Putamen (tissue), 1 donor: ENCODE measurements at regions not wholly inside any gene's neighbourhood (a gene's known extent, or its start where the extent isn't known, plus 50 kb on each side); places are given as distances from the start of the nearest gene placed in this dataset.

ENCODE experiments used
- DNase-seq: peaks from one replicate; pipeline ENCODE4 v3.0.0-alpha.2; 2016; ENCODE audit warnings: low spot score

DNA sequence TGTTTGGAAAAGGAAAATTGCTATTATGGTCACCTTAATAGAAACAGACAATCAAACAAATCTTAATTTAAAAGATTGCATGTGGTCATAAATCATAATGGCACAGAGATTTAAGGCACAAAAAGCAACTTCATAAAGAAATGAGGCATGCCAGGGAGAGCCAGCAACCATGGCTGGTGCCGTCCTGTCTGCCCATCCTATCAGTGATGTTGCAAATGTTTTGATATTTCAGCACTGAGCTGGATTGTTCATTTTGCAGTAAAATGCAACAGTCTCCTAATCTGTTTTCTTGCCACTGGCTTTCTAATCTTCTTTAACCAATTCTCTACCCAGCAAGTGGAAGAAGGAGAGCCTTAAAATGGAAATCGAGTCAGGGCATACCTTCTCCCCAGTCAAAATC is 249.8 kb downstream of the SAMD5 start:
- DNase-seq = no peak

GRCh38 chr6:147759093-147759492 is 250.6 kb downstream of the SAMD5 start:
- no peak for DNase-seq

DNA sequence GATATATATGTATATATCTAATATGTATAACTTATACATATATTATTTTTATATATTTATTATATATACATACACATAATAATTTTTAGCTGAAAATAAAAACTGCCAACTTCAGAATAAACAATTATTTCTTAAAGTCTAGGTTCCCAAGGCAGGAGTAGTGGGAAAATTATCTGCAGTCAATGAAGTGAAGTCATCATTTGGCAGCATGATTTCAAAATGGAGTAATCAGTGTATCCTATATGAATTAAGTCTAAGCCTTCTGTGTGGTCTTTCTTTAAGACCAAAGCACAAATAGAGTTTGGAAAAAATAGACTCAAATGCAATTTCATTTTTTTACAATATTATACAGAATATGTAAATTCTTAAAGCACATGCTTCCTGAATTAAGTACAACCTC is 251.0 kb downstream of the SAMD5 start:
- DNase-seq = no peak

DNA sequence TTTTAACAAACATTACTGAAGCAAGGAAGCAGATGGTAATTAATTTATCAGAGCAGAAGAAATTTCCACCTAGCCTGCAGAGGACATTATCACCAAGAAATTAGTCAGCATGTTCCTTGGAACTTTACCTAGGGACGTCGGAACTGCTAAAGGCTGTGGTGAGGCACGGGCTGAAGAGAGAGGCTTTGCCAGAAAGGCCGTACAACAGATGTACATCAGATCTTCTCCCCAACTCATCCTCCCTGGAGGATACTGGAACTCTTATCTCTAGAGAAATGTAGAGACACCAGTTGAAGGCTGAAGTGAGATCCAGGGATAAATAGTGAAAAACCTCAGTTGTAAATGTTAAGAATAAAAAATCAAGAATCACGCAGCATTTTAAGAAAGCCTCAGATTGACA is 257.1 kb downstream of the SAMD5 start:
- DNase-seq = no peak

- no peak for DNase-seq
Measured at GRCh38 chr6:147768969-147769368, 260.5 kb downstream of the SAMD5 start.

- DNase-seq = no peak
Measured at GRCh38 chr6:147769496-147770087, 261.1 kb downstream of the SAMD5 start.

DNA sequence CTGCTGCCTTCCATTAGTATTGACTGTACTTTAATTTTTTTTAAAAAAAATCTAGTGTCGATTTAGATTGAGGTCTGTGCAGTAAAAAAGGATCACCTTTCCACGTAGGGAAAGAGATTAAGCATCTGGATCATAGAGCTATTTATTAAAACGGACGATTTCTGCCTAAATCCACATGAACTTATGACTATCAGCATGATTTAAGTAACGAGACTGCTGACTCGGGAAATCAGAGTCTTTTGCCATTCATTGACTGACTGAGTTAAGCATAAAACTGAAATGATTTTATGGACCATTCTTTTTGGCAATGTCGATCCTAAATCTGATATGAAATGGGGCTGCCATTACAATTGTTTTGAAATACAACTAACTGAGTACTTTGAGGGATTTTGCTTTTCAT is 261.7 kb downstream of the SAMD5 start:
- no peak for DNase-seq

GRCh38 chr6:147772724-147773123 is 264.2 kb downstream of the SAMD5 start:
- no peak for DNase-seq

DNA sequence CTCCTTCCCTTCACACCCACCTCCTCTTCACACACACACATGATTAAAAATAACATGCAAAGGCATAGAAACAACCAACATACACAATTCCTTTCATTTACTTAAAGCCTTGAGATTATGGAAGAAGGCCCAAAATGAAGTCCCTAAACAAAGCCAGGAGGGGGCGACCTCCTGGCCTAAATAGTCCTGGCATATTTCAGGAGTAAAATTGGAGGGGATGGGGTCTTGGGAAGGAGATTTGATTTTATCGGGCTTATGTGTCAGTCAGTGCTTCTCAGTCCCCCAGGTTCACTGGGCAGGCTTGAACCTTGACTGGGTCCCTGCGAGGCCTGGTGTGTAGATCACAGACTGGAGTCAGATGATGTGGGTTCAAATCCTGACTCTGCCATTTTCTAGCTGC is 266.4 kb downstream of the SAMD5 start:
- DNase-seq = no peak

DNA sequence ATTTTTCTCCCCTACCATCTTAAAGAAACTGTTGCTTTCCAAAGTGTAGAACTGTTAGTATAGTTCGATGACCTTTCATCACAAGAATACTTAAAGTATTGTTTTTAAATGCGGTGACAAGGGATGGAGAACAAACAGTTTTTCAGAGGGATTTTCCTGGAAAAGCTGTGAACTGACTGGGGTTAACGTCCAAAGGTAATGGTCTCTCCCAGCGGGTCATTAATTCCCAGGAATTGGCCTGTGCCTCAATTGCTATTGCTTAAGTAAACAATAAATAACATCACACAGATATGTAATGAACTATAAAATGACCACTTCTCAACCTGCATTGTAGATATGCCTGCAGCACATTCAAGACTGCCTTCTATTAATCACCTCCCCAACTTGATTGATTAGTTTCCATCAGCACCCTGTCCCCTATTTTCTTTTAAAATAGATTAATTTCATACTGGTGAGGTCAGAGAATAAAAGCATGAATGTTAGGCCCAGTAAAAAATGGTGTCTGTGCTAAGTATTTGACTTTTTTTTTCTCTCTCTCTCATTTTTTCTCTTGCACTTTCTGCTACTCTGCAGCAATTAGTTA is 268.2 kb downstream of the SAMD5 start:
- DNase-seq = no peak

DNA sequence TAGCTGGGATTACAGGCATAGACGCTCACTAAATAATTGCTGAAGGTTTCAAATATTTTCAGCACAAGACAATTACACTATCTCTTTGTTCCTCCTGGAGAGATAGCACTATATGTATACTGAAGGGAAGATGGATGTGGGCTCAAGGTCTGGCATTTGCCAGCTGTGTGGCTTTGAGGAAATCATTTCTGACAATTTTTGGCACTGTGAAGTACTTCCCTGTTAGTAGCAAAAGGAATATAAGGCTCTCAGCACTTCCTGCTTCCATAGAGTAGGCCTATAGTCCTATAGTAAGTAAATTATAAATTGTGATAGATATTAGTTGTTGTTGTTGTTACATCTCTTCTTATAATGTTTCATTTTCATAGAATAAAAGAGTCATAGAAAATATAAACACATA is 271.1 kb downstream of the SAMD5 start:
- no peak for DNase-seq

GRCh38 chr6:147782302-147782701 is 273.8 kb downstream of the SAMD5 start:
- DNase-seq = no peak

DNA sequence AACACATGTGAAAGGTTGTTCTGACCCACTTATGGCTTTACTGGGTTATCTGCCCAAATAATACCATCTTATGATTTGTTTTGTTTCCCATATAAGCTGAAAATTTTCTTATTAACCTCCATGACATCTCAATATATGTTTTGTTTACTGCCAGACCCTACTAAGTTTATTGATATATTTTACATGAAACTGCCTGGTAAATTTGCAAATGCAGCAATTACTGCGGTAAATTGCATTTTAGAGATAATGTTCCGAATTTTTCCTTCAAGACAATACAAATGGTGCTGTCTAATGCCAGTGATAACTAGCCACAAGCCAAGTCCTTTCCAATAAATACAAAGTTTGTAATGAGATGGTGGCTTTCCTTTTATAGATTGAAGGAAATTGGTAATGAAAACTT is 275.9 kb downstream of the SAMD5 start:
- DNase-seq = no peak

- no peak for DNase-seq
Measured at GRCh38 chr6:147787417-147787816, 278.9 kb downstream of the SAMD5 start.

- DNase-seq = no peak
Measured at GRCh38 chr6:147789430-147789947, 281.0 kb downstream of the SAMD5 start.

- DNase-seq = no peak
Measured at GRCh38 chr6:147793871-147794643, 285.6 kb downstream of the SAMD5 start.

GRCh38 chr6:147802459-147802858 is 294.0 kb downstream of the SAMD5 start:
- DNase-seq = no peak

DNA sequence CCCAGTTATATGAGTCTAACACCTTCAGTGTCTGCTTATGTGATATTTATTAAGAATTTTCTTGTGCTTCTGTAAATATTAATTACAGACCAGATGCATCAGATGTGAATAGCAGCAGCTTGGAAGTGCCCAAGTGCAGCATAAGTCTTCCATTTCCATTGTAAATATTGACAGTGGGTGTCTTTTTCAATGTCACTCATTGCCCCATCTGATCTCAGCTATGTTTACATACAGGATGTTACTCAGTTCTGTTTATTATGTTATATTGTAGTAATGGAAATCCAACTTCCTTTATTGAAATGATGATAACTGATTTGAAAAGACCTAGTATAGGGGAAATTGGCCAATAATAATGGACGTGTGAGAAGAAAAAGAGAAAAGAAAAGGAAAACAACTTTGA is 296.7 kb downstream of the SAMD5 start:
- DNase-seq = no peak

DNA sequence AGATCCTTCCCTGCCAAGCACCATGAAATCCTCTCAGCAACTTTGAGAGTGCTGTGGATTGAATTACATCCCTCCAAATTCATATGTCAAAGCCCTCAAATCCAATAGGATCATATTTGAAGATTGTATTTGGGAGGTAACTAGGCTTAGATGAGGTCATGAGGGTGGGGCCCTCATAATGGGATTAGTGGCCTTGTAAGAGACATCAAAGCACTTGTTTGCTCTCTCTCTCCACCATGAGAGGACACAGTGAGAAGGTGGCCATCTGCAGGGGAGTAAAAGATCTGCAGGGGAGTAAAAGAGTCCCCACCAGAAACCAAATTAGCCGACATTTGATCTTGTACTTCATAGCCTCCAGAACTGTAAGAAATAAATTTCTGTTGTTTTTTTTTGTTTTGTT is 298.2 kb downstream of the SAMD5 start:
- no peak for DNase-seq

GRCh38 chr6:147808640-147809039 is 300.1 kb downstream of the SAMD5 start:
- no peak for DNase-seq

DNA sequence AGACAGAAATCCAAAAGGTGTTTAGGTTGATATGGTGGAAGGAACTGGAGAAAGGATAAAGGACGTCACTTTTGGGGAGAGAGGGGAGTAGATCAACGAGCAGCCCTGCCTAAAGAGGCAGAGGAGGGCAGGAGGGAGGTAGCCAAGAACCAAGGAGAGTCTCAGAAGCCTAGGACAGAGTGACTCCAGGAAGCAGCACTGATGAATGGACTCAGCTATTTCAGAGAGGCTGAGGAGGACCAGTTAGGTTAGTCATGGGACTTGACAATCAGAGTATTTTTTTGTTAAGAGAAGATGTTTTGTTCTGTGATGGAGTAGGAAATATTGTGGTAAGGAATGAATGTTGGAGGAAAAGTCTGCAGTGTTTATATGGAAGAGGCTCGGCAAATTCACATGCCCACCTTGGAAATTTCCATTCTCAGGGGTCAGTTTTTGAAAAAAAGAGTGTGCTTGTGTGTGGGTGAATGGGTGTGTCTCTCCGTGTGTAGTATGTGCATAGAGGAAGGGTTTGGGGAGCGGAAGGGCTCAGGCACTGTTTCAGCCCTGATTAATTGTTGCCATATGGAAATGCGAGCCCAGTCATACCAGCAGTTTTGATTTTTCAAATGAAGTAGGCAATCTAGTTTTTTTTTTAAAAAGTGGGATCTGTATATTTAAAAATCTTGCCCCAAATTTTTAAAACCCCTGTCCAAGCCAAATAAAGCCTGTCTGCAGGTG is 303.6 kb downstream of the SAMD5 start:
- DNase-seq = no peak

DNA sequence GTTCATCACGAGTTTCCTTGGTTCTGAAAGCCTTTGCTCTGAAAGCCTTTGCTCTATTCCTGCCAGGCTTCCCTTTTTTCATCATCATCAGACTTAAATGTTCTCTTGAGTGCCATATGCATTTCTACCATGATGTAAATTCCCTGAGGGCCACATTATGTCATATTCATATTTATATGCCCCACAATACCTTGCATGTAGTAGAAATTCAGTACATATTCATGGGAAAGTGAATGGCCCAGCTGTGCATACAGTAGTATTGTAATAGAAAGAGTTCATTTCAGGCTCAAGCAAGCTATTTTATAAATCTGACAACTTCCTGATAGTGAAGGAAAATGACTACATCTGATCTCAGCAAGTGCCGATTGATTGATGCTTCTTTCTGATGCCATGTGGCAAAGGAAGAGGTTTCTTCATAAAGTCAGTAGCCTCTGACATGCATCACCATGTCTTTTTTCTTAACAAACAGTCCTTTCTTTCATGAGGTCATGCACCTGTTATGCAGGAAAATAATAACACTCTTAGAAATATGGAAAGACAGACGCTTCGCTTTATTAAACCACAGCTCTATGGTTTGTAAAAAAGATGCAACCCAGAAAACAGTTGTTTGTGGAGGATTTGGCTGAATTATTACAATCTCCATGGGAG is 308.7 kb downstream of the SAMD5 start:
- no peak for DNase-seq
